ENCODE measurements at regions not wholly inside any gene's neighbourhood (a gene's known extent, or its start where the extent isn't known, plus 50 kb on each side); places are given as distances from the start of the nearest gene placed in this dataset.

DNA sequence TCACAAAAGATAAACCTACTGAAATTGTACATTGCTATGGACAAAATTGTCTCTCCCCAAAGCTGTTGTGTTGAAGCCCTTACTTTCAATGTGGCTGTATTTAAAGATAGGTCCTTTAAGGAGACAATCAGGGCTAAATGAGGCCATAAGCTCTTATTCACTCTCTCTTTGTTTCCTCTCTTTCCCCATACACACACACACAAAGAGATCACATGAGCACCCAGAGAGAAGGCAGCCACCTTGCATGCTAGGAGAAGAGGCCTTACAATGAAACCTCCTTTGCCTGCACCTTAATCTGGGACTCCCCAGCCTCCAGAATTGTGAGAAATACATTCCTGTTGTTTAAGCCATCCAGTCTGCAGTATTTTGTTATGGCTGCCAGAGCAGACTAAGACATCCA is 1295.6 kb upstream of the CDH6 start:
- DNase-seq = no peak

- DNase-seq = no peak
Measured at GRCh38 chr5:29896646-29897045, 1296.8 kb upstream of the CDH6 start.

GRCh38 chr5:29894668-29895067 is 1298.8 kb upstream of the CDH6 start:
- no peak for DNase-seq

GRCh38 chr5:29889051-29889450 is 1304.4 kb upstream of the CDH6 start:
- DNase-seq = no peak

DNA sequence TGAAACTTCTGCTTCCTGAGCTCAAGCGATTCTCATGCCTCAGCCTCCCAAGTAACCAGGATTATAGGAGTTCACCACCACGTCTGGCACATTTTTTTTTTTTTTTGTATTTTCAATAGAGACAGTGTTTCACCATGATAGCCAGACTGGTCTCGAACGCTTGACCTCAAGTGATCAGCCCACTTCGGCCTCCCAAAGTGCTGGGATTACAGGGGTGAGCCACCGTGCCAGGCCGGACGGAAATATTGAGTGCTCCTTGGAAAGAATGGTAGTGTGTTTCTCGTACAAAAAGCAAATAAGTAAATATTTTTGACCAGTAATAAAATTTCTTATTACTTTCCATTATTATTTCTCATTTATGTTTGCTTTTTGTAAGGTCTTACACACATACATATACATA is 1307.9 kb upstream of the CDH6 start:
- no peak for DNase-seq

DNA sequence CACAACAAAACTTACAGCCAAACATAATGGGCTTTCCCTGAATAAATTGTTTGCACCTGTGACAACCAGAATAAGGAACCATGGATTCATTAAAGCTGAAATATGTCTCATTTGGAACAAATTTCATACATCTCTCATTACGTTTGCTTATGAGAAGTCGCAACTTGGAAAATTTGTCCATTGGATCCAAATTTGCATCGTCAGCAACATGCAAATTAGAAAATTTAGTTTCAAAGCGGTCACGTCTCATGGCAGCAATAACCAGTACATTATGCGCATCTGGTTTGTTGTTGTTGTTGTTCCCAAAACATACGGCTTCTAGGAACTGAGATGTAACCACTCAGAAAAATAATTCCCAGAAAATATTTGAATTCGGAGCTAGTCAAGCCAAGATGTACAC is 1311.5 kb upstream of the CDH6 start:
- DNase-seq = no peak

GRCh38 chr5:29879401-29879800 is 1314.1 kb upstream of the CDH6 start:
- no peak for DNase-seq

- DNase-seq = no peak
Measured at GRCh38 chr5:29878599-29878998, 1314.9 kb upstream of the CDH6 start.

- no peak for DNase-seq
Measured at GRCh38 chr5:29867155-29867554, 1326.3 kb upstream of the CDH6 start.

DNA sequence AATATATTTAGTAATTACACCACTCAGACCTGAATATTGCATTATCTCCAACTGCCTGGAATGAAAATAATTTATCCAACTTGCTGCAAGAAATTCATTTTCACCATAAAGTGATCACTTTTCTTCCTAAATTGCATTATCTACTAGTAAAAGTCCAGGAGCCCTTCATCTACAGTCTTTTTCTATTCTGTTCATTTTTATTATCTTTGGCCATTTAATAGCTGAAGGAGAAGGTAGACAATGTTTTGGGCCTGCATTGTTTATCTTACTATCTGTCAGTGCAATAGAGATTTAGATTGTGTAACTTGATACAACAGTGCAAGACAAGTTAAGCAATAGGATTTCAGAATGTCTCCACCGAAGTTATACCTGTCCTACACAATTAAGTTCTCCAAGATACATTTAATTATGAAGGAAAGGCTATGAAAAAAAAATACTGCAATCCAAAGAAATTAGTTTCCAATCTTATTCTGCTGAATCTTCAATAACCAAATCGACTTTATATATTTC is 1339.7 kb upstream of the CDH6 start:
- no peak for DNase-seq

GRCh38 chr5:29852329-29852728 is 1341.2 kb upstream of the CDH6 start:
- no peak for DNase-seq

DNA sequence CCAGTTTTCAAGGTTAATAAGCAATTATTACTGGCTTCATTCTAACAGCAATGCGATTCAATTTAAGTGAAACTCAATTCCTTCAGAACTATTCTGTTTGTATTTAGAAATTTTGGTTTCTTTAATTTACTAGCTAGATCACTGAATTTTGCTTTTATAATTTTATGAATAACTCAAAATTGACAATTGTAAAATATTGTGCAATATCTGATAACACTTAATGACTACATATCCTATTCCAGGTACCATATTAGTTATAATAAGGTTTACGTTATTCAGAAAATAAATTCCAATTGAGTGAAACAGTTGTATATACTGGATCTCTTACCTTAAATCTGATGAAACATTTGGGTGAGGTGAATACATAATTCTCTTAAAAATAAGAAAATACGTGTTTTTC is 1348.3 kb upstream of the CDH6 start:
- DNase-seq = no peak

GRCh38 chr5:29833394-29833793 is 1360.1 kb upstream of the CDH6 start:
- no peak for DNase-seq

DNA sequence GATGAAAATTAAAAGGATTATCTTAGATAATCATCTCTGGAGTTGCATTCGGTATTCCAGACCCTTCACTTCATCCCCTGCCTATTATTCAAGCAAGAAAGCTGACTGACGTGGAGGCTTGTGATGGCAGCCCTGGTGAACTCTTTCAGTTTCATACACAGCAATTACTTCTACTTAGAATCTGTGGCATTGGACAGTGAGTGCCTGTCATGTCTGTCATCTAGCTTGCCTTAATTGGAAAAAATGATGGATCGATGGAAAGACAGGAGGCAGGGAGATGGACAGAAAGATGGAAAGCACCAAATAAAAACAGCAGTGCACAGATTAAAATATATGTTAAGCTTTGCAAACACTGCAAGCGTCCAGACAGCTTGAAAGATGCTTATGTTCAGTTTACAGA is 1371.0 kb upstream of the CDH6 start:
- DNase-seq = no peak

GRCh38 chr5:29811914-29812679 is 1381.4 kb upstream of the CDH6 start:
- DNase-seq = no peak

DNA sequence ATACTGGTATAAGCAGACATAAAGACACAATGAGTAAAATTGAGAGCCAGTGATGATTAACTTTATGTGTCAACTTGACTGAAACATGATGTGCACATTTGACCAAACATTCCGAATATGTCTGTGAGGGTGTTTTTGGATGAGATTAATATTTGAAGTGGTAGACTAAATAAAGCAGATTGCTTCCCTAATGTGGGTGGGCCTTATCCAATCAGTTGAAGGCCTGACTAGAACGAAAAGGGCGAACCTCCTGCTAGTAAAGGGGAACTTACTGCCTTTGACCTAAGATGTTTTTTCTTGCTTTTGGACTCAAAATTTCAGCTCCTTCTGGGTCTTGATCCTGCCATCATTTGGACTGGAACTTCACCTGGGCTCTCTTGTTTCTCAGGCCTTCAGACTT is 1387.7 kb upstream of the CDH6 start:
- DNase-seq = no peak

GRCh38 chr5:29800752-29801151 is 1392.7 kb upstream of the CDH6 start:
- no peak for DNase-seq

DNA sequence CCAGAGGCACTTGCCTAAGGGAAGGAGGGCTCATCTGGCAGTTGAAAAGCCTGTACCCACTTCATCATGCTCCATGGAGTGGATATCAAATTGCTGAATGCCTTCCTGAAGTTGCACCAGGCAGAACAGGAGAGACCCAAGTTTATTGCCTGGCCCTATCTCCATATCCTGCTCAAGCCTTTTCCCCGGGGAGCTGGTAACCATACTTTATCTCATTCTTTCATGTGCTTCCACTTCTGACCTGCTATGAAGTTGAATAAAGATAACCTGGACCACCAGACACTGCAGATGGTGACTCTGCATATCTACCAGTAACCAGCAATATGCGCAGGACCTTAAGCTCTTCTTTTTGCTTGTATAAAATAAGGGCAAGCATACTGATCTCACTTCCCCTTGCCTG is 1397.5 kb upstream of the CDH6 start:
- DNase-seq = no peak

- no peak for DNase-seq
Measured at GRCh38 chr5:29795096-29795652, 1398.3 kb upstream of the CDH6 start.

GRCh38 chr5:29794141-29794787 is 1399.2 kb upstream of the CDH6 start:
- no peak for DNase-seq

DNA sequence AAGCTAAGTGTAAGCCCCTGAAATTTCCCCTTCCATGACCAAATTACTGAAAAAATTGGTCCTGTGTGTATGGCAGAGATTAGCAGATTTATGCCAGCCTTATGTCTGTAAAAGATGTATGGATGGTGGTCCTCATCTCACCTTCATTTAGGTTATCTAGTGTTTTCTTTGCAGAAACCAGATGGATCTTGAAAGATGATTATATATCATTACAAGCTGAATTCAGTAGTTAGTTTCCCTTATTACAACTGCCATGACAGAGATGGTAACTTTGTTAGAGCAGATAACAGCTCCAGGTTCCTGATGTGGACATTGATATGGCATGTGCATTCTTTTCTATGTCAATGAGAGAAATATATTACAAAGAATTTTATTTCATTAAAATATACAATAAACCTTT is 1403.2 kb upstream of the CDH6 start:
- DNase-seq = no peak

GRCh38 chr5:29780401-29780800 is 1413.1 kb upstream of the CDH6 start:
- no peak for DNase-seq

GRCh38 chr5:29779141-29779540 is 1414.3 kb upstream of the CDH6 start:
- no peak for DNase-seq

DNA sequence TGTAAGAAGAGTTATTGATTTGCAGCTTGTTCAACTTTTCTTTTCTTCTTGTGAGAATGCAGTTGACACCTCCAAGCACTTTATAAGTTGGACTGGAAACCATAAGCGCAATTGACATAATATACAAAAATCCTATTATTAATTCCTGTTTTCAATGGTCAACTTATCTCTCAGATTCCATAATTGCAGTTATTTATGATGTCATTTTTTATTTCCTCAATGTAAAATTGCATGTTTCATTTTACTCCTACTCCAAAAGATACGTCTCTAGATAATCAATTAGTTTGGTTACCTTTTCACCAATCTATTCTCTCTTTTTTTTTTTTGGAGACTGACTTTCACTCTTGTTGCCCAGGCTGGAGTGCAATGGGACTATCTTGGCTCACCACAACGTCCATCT is 1416.1 kb upstream of the CDH6 start:
- no peak for DNase-seq
